IMR-90 (cell line): ENCODE measurements at regions not wholly inside any gene's neighbourhood (a gene's known extent, or its start where the extent isn't known, plus 50 kb on each side); places are given as distances from the start of the nearest gene placed in this dataset.

Experiments used
- CHD1 ChIP-seq: IDR thresholded peaks from 2 replicates; pipeline ENCODE4 v1.6.1; 2012; ENCODE audit warnings: low read depth, low read length, improper control_type of control experiment
- POLR2A ChIP-seq: IDR thresholded peaks from 2 replicates; pipeline ENCODE4 v1.6.1; 2012; ENCODE audit warnings: mild to moderate bottlenecking, low read depth, low read length
- SMC3 ChIP-seq: fragments of 150-350 bp; IDR thresholded peaks from 2 replicates; pipeline ENCODE4 v1.6.1; 2016; ENCODE audit warnings: low read depth, mild to moderate bottlenecking, antibody characterized with exemption, low read length, moderate library complexity
- TF ChIP-seq, protein P1 (sequence below): conservative IDR thresholded peaks from 2 replicates; pipeline ENCODE4 v1.5.1; 2012; ENCODE audit warnings: mild to moderate bottlenecking, low read depth, low read length, improper control_type of control experiment

DNA sequence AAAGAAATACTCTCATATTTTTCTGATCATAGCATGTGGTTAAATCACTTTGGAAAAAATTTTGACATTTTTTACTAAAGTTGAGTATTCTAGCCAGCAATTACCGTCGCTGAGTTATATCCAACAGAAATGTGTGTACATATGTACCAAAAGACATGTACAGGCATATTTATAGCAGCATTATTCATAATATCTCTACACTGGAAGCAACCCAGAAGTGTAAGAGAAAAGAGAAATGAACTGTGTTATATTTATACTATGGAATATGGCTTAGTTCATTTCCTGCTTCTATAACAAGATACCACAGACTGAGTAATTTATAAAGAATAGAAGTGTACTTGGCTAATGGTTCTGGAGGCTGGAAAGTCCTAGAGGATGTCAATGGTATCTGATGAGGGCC is 474.0 kb upstream of the GJE1 start:
- TF ChIP-seq SMC3: no peak
- no peak for TF ChIP-seq CHD1
- TF ChIP-seq, protein P1, sequence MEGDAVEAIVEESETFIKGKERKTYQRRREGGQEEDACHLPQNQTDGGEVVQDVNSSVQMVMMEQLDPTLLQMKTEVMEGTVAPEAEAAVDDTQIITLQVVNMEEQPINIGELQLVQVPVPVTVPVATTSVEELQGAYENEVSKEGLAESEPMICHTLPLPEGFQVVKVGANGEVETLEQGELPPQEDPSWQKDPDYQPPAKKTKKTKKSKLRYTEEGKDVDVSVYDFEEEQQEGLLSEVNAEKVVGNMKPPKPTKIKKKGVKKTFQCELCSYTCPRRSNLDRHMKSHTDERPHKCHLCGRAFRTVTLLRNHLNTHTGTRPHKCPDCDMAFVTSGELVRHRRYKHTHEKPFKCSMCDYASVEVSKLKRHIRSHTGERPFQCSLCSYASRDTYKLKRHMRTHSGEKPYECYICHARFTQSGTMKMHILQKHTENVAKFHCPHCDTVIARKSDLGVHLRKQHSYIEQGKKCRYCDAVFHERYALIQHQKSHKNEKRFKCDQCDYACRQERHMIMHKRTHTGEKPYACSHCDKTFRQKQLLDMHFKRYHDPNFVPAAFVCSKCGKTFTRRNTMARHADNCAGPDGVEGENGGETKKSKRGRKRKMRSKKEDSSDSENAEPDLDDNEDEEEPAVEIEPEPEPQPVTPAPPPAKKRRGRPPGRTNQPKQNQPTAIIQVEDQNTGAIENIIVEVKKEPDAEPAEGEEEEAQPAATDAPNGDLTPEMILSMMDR: no peak
- no peak for TF ChIP-seq POLR2A
